ENCODE measurements at regions not wholly inside any gene's neighbourhood (a gene's known extent, or its start where the extent isn't known, plus 50 kb on each side); places are given as distances from the start of the nearest gene placed in this dataset.

- TF ChIP-seq, protein P1, sequence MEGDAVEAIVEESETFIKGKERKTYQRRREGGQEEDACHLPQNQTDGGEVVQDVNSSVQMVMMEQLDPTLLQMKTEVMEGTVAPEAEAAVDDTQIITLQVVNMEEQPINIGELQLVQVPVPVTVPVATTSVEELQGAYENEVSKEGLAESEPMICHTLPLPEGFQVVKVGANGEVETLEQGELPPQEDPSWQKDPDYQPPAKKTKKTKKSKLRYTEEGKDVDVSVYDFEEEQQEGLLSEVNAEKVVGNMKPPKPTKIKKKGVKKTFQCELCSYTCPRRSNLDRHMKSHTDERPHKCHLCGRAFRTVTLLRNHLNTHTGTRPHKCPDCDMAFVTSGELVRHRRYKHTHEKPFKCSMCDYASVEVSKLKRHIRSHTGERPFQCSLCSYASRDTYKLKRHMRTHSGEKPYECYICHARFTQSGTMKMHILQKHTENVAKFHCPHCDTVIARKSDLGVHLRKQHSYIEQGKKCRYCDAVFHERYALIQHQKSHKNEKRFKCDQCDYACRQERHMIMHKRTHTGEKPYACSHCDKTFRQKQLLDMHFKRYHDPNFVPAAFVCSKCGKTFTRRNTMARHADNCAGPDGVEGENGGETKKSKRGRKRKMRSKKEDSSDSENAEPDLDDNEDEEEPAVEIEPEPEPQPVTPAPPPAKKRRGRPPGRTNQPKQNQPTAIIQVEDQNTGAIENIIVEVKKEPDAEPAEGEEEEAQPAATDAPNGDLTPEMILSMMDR (IDR thresholded peaks at IDR 0.05; ENCODE audit: low read depth, low read length), result no peak
- no peak for TF ChIP-seq EZH2phosphoT487 (IDR thresholded peaks at IDR 0.05; ENCODE audit: low read depth)
These were observed 175.5 kb downstream of the ZFP36L2 start for GRCh38 chr2:43050866-43051265.
